ENCODE measurements at regions not wholly inside any gene's neighbourhood (a gene's known extent, or its start where the extent isn't known, plus 50 kb on each side); places are given as distances from the start of the nearest gene placed in this dataset.

DNA sequence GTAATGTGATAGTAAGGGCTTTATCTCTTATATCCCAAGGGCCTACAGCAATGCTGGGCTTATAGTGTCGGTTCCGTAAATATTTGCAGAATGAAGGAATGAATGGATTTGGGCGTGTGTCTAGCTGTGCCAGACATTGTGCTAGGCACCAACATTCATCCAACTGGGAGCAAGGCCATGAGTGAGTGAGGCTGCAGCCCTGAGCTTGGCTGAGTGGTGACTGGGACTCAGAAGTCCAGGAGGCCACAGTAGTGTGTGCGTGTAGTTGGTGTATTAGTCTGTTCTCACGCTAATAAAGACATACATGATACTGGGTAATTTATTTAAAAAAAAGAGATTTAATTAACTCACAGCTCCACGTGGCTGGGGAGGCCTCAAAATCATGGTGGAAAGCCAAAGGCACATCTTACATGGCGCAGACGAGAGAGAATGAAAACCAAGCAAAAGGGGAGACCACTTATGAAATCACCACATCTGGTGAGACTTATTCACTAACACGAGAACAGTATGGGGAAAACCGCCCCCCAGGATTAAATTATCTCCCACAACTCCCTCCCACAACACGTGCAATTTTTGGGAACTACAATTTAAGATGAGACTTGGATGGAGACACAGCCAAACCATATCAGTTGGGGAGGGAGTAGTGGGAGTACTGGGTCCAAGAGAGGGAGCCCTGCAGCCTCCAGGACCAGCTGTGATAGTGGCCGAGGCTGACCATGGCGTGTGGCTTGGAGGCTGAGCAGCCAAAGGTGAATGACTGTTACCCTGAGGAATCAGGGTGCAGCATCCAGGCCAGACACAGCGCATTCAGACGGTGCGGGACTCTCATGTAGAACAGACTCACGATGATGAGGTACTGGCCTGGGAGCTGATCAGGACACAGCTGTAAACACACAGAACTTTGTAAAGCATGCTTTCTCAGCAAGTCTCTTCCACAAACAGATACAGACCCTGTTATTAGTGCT, 104.6 kb downstream of the TEX26 start:
- WGBS, 2 donors = 83 to 89% methylated on average over 11 to 17 of the region's 17 CpGs
- no peak for TF ChIP-seq POLR2A (IDR thresholded peaks at IDR 0.05)
- TF ChIP-seq, protein P1, sequence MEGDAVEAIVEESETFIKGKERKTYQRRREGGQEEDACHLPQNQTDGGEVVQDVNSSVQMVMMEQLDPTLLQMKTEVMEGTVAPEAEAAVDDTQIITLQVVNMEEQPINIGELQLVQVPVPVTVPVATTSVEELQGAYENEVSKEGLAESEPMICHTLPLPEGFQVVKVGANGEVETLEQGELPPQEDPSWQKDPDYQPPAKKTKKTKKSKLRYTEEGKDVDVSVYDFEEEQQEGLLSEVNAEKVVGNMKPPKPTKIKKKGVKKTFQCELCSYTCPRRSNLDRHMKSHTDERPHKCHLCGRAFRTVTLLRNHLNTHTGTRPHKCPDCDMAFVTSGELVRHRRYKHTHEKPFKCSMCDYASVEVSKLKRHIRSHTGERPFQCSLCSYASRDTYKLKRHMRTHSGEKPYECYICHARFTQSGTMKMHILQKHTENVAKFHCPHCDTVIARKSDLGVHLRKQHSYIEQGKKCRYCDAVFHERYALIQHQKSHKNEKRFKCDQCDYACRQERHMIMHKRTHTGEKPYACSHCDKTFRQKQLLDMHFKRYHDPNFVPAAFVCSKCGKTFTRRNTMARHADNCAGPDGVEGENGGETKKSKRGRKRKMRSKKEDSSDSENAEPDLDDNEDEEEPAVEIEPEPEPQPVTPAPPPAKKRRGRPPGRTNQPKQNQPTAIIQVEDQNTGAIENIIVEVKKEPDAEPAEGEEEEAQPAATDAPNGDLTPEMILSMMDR (IDR thresholded peaks at IDR 0.05) = no peak
- H3K4me3 ChIP-seq = no peak overlapping the region
- no peak for DNase-seq
- H3K9me3 ChIP-seq = no peaks in the 10 kb centered on the region
- no peak overlapping the region for H3K27ac ChIP-seq
- intact Hi-C loops (cut with DNase I; ENCODE audit: low total_unique reads) = no loop called here
- H3K4me1 ChIP-seq = no peaks in the 10 kb centered on the region
- no peaks in the 10 kb centered on the region for H3K36me3 ChIP-seq (ENCODE audit: low read depth, missing control alignments)
- no peaks in the 10 kb centered on the region for H3K27me3 ChIP-seq

GRCh38 chr13:31035185-31035965, 102.9 kb downstream of the TEX26 start:
- TF ChIP-seq, protein P1 (IDR thresholded peaks at IDR 0.05) = no peak
- TF ChIP-seq POLR2A (IDR thresholded peaks at IDR 0.05) = no peak
- WGBS, 2 donors = 52 to 59% methylated on average over 13 of the region's 13 CpGs
- DNase-seq = peak; percentile 45

GRCh38 chr13:31032528-31033113, 100.2 kb downstream of the TEX26 start:
- no peak for DNase-seq
- WGBS, 2 donors = 90 to 92% methylated on average over 13 of the region's 13 CpGs
- Histone ChIP-seq H3K4me3 (no peak overlapping the region), H3K27ac (no peak overlapping the region), H3K4me1 (no peaks in the 10 kb centered on the region), H3K36me3 (ENCODE audit: low read depth, missing control alignments) (no peaks in the 10 kb centered on the region), H3K27me3 (no peaks in the 10 kb centered on the region), H3K9me3 (no peaks in the 10 kb centered on the region)
- TF ChIP-seq, protein P1 (IDR thresholded peaks at IDR 0.05) = no peak
- TF ChIP-seq POLR2A (IDR thresholded peaks at IDR 0.05) = no peak
- intact Hi-C loops (cut with DNase I; ENCODE audit: low total_unique reads) = no loop called here

More at GRCh38 chr13:31035185-31035965, 102.9 kb downstream of the TEX26 start:
- H3K4me3 ChIP-seq = no peak overlapping the region
- no peaks in the 10 kb centered on the region for H3K9me3 ChIP-seq
- no peaks in the 10 kb centered on the region for H3K4me1 ChIP-seq
- H3K27me3 ChIP-seq = no peaks in the 10 kb centered on the region
- H3K36me3 ChIP-seq (ENCODE audit: low read depth, missing control alignments) = no peaks in the 10 kb centered on the region
- intact Hi-C loops (cut with DNase I; ENCODE audit: low total_unique reads) = no loop called here
- H3K27ac ChIP-seq = no peak overlapping the region

GRCh38 chr13:31031482-31031881, 99.0 kb downstream of the TEX26 start:
- no peaks in the 10 kb centered on the region for H3K9me3 ChIP-seq
- no peaks in the 10 kb centered on the region for H3K36me3 ChIP-seq (ENCODE audit: low read depth, missing control alignments)
- no peak for DNase-seq
- intact Hi-C loops (cut with DNase I; ENCODE audit: low total_unique reads) = no loop called here
- H3K4me1 ChIP-seq = no peaks in the 10 kb centered on the region
- H3K4me3 ChIP-seq = no peak overlapping the region
- 82 to 90% methylated on average over 5 to 6 of the region's 6 CpGs for WGBS, 2 donors
- no peaks in the 10 kb centered on the region for H3K27me3 ChIP-seq
- no peak overlapping the region for H3K27ac ChIP-seq
- TF ChIP-seq POLR2A (IDR thresholded peaks at IDR 0.05) = no peak
- TF ChIP-seq, protein P1 (IDR thresholded peaks at IDR 0.05) = no peak

Data from testis (tissue), 2 donors.